Gastrocnemius medialis (tissue), 4 donors: ENCODE measurements at regions not wholly inside any gene's neighbourhood (a gene's known extent, or its start where the extent isn't known, plus 50 kb on each side); places are given as distances from the start of the nearest gene placed in this dataset.

Source experiments
- ATAC-seq, 2 donors: fragments of 150-250 bp; one replicate each; pipeline ENCODE4 v1.9.1; 2016
- DNase-seq, 2 donors: peaks; one replicate each; pipeline ENCODE4 v3.0.0-alpha.2; 2019
- H3K27ac ChIP-seq, 4 donors: fragments of 200-600 bp; sonication (generic); 1 replicate in 1 of 4; 2 replicates in 3 of 4; pipeline ENCODE4 v1.5.1; 2016 to 2018; ENCODE audit warnings: mild to moderate bottlenecking in 2 of 4, moderate library complexity in 1 of 4
- H3K27me3 ChIP-seq, 3 donors: fragments of 200-600 bp; sonication (generic) in 2 of 3; 1 replicate in 1 of 3; 2 replicates in 2 of 3; pipeline versions ENCODE4 v1.5.1 to v1.6.0; 2016 to 2019; ENCODE audit warnings: mild to moderate bottlenecking in 1 of 3, moderate library complexity in 1 of 3
- H3K36me3 ChIP-seq, 2 donors: fragments of 200-600 bp; sonication (generic) in 1 of 2; one replicate each; pipeline ENCODE4 v1.5.1; 2017 to 2018
- H3K4me1 ChIP-seq, 2 donors: fragments of 200-600 bp; sonication (generic) in 1 of 2; one replicate each; pipeline ENCODE4 v1.5.1; 2016 to 2017; ENCODE audit warnings: mild to moderate bottlenecking in 2 of 2
- H3K4me3 ChIP-seq, 4 donors: fragments of 200-600 bp; sonication (generic) in 3 of 4; 1 replicate in 1 of 4; 2 replicates in 3 of 4; pipeline ENCODE4 v1.5.1; 2016 to 2019; ENCODE audit warnings: mild to moderate bottlenecking in 2 of 4
- H3K9me3 ChIP-seq, 3 donors: fragments of 200-600 bp; sonication (generic) in 2 of 3; 1 replicate in 1 of 3; 2 replicates in 2 of 3; pipeline ENCODE4 v1.5.1; 2016 to 2019
- POLR2A ChIP-seq, 2 donors: fragments of 450-650 bp; IDR thresholded peaks; one replicate each; pipeline ENCODE4 v1.6.1; 2017; ENCODE audit warnings: antibody characterized with exemption in 2 of 2, mild to moderate bottlenecking in 2 of 2, moderate library complexity in 2 of 2
- in situ Hi-C, 4 donors: fragments of 200-750 bp; cut with MboI; loops; one replicate each; pipeline versions ENCODE4 v1.15.0 to v1.8.0; 2017; ENCODE audit warnings: low sequenced_read_pairs in 4 of 4
- intact Hi-C: fragments of 100-400 bp; cut with DNase I; formaldehyde crosslinking; loops from one replicate; pipeline ENCODE4 v1.15.1; 2023; ENCODE audit warnings: low total_unique reads
- TF ChIP-seq, protein P1 (sequence below), 5 experiments: fragments of 450-650 bp in 3 of 5; fragments of 200-600 bp in 2 of 5; sonication (generic) in 2 of 5; IDR thresholded peaks in 4 of 5; conservative IDR thresholded peaks in 1 of 5; 1 replicate in 4 of 5; 2 replicates in 1 of 5; pipeline ENCODE4 v1.5.1; 2016 to 2019; ENCODE audit warnings: antibody characterized with exemption in 5 of 5, mild to moderate bottlenecking in 3 of 5, moderate library complexity in 3 of 5

DNA sequence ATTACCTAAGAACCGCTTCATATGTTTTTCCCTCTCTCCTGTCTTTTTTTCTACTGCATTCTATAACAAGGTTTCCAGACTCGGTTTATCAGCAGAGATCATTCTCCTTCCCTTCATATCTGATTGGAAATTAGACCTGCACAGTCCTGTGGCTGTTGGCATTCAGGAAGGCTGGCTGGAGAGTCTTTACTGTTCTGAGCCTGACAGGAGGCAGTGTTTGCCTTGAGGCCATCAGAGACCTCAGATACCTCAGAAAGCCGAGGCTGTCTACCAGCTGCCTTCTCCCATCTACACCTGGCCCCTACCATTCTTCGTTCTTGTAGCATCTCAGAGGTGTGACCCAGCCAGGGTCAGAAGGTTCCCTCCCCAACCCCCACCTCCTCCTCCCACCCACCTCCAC is 182.0 kb downstream of the CAND1 start:
- DNase-seq (no peak), ATAC-seq (no peak)
- intact Hi-C loops: no loop called here
- no peaks in the 10 kb centered on the region for H3K27me3 ChIP-seq
- H3K4me1 ChIP-seq: peaks cover 2% of the 10 kb centered on the region in 2 donors
- no peak overlapping the region for H3K4me3 ChIP-seq
- H3K9me3 ChIP-seq: no peaks in the 10 kb centered on the region
- H3K36me3 ChIP-seq: no peaks in the 10 kb centered on the region
- in situ Hi-C loops: loop anchor here in 1 of 4 donors (10.0 kb wide), 1 partner anchor 184 kb away; no protein-coding TSS in a partner anchor
- TF ChIP-seq POLR2A (IDR thresholded peaks at IDR 0.05): no peak
- TF ChIP-seq, protein P1, sequence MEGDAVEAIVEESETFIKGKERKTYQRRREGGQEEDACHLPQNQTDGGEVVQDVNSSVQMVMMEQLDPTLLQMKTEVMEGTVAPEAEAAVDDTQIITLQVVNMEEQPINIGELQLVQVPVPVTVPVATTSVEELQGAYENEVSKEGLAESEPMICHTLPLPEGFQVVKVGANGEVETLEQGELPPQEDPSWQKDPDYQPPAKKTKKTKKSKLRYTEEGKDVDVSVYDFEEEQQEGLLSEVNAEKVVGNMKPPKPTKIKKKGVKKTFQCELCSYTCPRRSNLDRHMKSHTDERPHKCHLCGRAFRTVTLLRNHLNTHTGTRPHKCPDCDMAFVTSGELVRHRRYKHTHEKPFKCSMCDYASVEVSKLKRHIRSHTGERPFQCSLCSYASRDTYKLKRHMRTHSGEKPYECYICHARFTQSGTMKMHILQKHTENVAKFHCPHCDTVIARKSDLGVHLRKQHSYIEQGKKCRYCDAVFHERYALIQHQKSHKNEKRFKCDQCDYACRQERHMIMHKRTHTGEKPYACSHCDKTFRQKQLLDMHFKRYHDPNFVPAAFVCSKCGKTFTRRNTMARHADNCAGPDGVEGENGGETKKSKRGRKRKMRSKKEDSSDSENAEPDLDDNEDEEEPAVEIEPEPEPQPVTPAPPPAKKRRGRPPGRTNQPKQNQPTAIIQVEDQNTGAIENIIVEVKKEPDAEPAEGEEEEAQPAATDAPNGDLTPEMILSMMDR (IDR thresholded peaks at IDR 0.05 in 4 of 5, conservative IDR thresholded peaks at IDR 0.05 in 1 of 5): no peak
- H3K27ac ChIP-seq: no peak overlapping the region

DNA sequence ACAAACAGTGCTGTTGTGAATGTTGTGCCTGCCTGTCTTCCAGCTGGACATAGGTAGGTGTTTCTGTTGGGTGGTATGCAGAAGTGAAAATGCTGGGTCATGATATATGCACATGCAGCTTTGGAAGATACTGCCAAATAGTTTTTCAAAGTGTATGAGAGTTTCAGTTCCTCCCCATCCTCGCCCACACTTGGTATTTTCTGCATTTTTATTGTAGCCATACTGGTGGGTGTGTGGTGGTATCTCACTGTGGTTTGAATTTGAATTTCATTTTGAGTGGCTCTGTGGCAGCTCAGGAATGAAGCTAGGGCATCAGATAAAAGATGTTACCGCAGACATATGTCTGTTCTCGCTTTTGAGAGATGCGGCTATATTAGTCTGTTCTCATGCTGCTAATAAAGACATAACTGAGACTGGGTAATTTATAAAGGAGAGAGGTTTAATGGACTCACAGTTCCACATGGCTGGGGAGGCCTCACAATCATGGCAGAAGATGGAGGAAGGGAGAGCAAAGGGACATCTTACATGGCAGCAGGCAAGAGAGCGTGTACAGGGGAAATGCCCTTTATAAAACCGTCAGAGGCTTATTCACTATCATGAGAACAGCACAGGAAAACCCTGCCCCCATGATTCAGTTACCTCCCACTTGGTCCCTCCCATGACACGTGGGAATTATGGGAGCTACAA is 183.1 kb downstream of the CAND1 start:
- ATAC-seq (no peak), DNase-seq (no peak)
- Histone ChIP-seq H3K4me3 (no peak overlapping the region), H3K4me1 (peaks cover 12 to 13% of the 10 kb centered on the region in 2 donors), H3K27me3 (no peaks in the 10 kb centered on the region), H3K9me3 (no peaks in the 10 kb centered on the region), H3K36me3 (no peaks in the 10 kb centered on the region), H3K27ac (no peak overlapping the region)
- in situ Hi-C loops: loop anchor here in 1 of 4 donors (10.0 kb wide), 1 partner anchor 183 kb away; no protein-coding TSS in a partner anchor
- intact Hi-C loops: no loop called here
- TF ChIP-seq, protein P1 (IDR thresholded peaks at IDR 0.05 in 4 of 5, conservative IDR thresholded peaks at IDR 0.05 in 1 of 5): no peak
- TF ChIP-seq POLR2A (IDR thresholded peaks at IDR 0.05): no peak

DNA sequence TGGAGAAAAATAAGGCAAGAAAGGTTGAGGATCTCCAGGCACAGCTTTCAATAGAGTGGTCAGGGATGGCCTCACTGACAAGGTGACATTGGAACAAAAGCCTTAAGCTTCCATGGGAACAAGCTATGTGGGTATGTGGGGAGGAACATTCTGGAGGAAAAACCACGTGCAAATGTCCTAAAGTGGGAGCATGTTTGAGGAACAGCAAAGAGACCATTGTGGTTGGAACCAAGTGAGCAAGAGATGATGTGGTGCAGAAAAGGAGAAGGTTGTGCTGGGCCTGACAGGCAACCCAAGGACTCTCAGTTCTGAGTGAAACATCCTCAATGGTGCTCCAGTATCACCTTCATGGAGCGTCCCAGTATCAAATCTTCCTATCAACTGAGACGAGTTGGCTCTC is 184.0 kb downstream of the CAND1 start:
- Histone ChIP-seq H3K9me3 (no peaks in the 10 kb centered on the region), H3K27me3 (no peaks in the 10 kb centered on the region), H3K36me3 (no peaks in the 10 kb centered on the region), H3K27ac (no peak overlapping the region), H3K4me3 (no peak overlapping the region), H3K4me1 (peaks cover 20 to 22% of the 10 kb centered on the region in 2 donors)
- intact Hi-C loops: no loop called here
- DNase-seq: no peak
- in situ Hi-C loops: loop anchor here in 1 of 4 donors (10.0 kb wide), 1 partner anchor 182 kb away; no protein-coding TSS in a partner anchor
- TF ChIP-seq, protein P1 (IDR thresholded peaks at IDR 0.05 in 4 of 5, conservative IDR thresholded peaks at IDR 0.05 in 1 of 5): no peak
- TF ChIP-seq POLR2A (IDR thresholded peaks at IDR 0.05): no peak
- ATAC-seq: no peak

DNA sequence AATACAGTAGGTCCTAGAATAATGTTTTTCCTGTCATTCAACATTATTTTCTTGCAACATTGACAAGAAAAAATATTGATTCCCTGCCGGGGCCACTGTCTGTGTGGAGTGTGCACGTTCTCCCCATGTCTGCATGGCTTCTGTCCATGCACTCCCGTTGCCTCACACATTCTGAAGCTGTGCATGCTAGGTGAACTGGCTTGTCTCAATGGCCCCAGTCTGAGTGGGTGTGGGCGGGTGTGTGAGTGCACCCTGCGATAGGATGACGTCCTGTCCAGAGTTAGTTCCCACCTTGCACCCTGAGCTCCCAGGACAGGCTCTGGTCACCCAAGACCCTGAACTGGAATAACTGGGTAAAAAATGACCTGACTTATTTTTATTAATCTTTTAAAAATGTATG is 186.1 kb downstream of the CAND1 start:
- Histone ChIP-seq H3K4me3 (no peak overlapping the region), H3K9me3 (no peaks in the 10 kb centered on the region), H3K27me3 (no peaks in the 10 kb centered on the region), H3K27ac (no peak overlapping the region), H3K36me3 (no peaks in the 10 kb centered on the region), H3K4me1 (peaks cover 33 to 34% of the 10 kb centered on the region in 2 donors)
- DNase-seq: no peak
- no peak for ATAC-seq
- intact Hi-C loops (no loop called here), in situ Hi-C loops (loop anchor here in 1 of 4 donors (10.0 kb wide), 1 partner anchor 180 kb away; no protein-coding TSS in a partner anchor)
- TF ChIP-seq, protein P1 (IDR thresholded peaks at IDR 0.05 in 4 of 5, conservative IDR thresholded peaks at IDR 0.05 in 1 of 5): no peak
